ENCODE measurements at regions not wholly inside any gene's neighbourhood (a gene's known extent, or its start where the extent isn't known, plus 50 kb on each side); places are given as distances from the start of the nearest gene placed in this dataset.

- Mint-ChIP-seq H3K4me1 (ENCODE audit: low read depth, unreplicated experiment) (no peaks in the 10 kb centered on the region), H3K36me3 (ENCODE audit: insufficient read depth, unreplicated experiment) (no peaks in the 10 kb centered on the region), H3K27ac (ENCODE audit: unreplicated experiment) (no peak overlapping the region), H3K27me3 (ENCODE audit: insufficient read depth, unreplicated experiment) (peaks cover 10% of the 10 kb centered on the region), H3K9me3 (ENCODE audit: unreplicated experiment) (no peaks in the 10 kb centered on the region), H3K4me3 (ENCODE audit: unreplicated experiment) (no peak overlapping the region)
- H3K27me3 ChIP-seq (replicated peaks; ENCODE audit: control insufficient read depth, insufficient read depth, low read length), result no peaks in the 10 kb centered on the region
- H3K4me1 ChIP-seq, result no peaks in the 10 kb centered on the region
- TF ChIP-seq, protein P1, sequence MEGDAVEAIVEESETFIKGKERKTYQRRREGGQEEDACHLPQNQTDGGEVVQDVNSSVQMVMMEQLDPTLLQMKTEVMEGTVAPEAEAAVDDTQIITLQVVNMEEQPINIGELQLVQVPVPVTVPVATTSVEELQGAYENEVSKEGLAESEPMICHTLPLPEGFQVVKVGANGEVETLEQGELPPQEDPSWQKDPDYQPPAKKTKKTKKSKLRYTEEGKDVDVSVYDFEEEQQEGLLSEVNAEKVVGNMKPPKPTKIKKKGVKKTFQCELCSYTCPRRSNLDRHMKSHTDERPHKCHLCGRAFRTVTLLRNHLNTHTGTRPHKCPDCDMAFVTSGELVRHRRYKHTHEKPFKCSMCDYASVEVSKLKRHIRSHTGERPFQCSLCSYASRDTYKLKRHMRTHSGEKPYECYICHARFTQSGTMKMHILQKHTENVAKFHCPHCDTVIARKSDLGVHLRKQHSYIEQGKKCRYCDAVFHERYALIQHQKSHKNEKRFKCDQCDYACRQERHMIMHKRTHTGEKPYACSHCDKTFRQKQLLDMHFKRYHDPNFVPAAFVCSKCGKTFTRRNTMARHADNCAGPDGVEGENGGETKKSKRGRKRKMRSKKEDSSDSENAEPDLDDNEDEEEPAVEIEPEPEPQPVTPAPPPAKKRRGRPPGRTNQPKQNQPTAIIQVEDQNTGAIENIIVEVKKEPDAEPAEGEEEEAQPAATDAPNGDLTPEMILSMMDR (IDR thresholded peaks at IDR 0.05; ENCODE audit: insufficient read depth in 1 of 2, low read depth in 1 of 2, low read length in 1 of 2, severe bottlenecking in 1 of 2, unreplicated experiment in 1 of 2), result no peak
- POLR2A ChIA-PET, result interaction anchor here (0.6 kb wide), 1 partner anchor 47 kb away, joined by 3 read pairs; no protein-coding TSS in a partner anchor
- intact Hi-C loops (cut with micrococcal nuclease; ENCODE audit: unreplicated experiment), result no loop called here
- H3K9me3 ChIP-seq, result no peaks in the 10 kb centered on the region
- DNase-seq, result no peak
- CTCF ChIA-PET, result no interaction called here
- no peak overlapping the region for H3K4me3 ChIP-seq (ENCODE audit: low read depth, low read length)
- no TSS peak for BruUV-seq (replicated peaks)
- H3K36me3 ChIP-seq (ENCODE audit: control insufficient read depth, insufficient read depth, low read length), result no peaks in the 10 kb centered on the region
Observed at GRCh38 chr10:16182144-16182543, 254.7 kb upstream of the PTER start.

- Histone ChIP-seq H3K9me3 (no peaks in the 10 kb centered on the region), H3K4me1 (no peaks in the 10 kb centered on the region), H3K4me3 (ENCODE audit: low read depth, low read length) (no peak overlapping the region), H3K27me3 (replicated peaks; ENCODE audit: control insufficient read depth, insufficient read depth, low read length) (no peaks in the 10 kb centered on the region), H3K36me3 (ENCODE audit: control insufficient read depth, insufficient read depth, low read length) (no peaks in the 10 kb centered on the region)
- Mint-ChIP-seq H3K4me1 (ENCODE audit: low read depth, unreplicated experiment) (no peaks in the 10 kb centered on the region), H3K4me3 (ENCODE audit: unreplicated experiment) (no peak overlapping the region), H3K9me3 (ENCODE audit: unreplicated experiment) (no peaks in the 10 kb centered on the region), H3K36me3 (ENCODE audit: insufficient read depth, unreplicated experiment) (no peaks in the 10 kb centered on the region), H3K27me3 (ENCODE audit: insufficient read depth, unreplicated experiment) (peaks cover 10% of the 10 kb centered on the region), H3K27ac (ENCODE audit: unreplicated experiment) (no peak overlapping the region)
- no peak for DNase-seq
- TF ChIP-seq, protein P1 (IDR thresholded peaks at IDR 0.05; ENCODE audit: insufficient read depth in 1 of 2, low read depth in 1 of 2, low read length in 1 of 2, severe bottlenecking in 1 of 2, unreplicated experiment in 1 of 2), result no peak
- intact Hi-C loops (cut with micrococcal nuclease; ENCODE audit: unreplicated experiment), result no loop called here
- POLR2A ChIA-PET, result interaction anchor here (0.6 kb wide), 1 partner anchor 47 kb away, joined by 3 read pairs; no protein-coding TSS in a partner anchor
- no TSS peak for BruUV-seq (replicated peaks)
- CTCF ChIA-PET, result no interaction called here
Observed at GRCh38 chr10:16182688-16183087, 254.1 kb upstream of the PTER start.

GRCh38 chr10:16184096-16184597, 252.7 kb upstream of the PTER start:
- no peaks in the 10 kb centered on the region for H3K4me1 ChIP-seq
- H3K4me3 Mint-ChIP-seq (ENCODE audit: unreplicated experiment), result no peak overlapping the region
- BruUV-seq (replicated peaks), result no TSS peak
- DNase-seq, result no peak
- ChIA-PET CTCF (no interaction called here), POLR2A (no interaction called here)
- no peaks in the 10 kb centered on the region for H3K27me3 ChIP-seq (replicated peaks; ENCODE audit: control insufficient read depth, insufficient read depth, low read length)
- no peaks in the 10 kb centered on the region for H3K9me3 Mint-ChIP-seq (ENCODE audit: unreplicated experiment)
- no peaks in the 10 kb centered on the region for H3K36me3 ChIP-seq (ENCODE audit: control insufficient read depth, insufficient read depth, low read length)
- no peaks in the 10 kb centered on the region for H3K36me3 Mint-ChIP-seq (ENCODE audit: insufficient read depth, unreplicated experiment)
- no peak overlapping the region for H3K4me3 ChIP-seq (ENCODE audit: low read depth, low read length)
- intact Hi-C loops (cut with micrococcal nuclease; ENCODE audit: unreplicated experiment), result no loop called here
- H3K9me3 ChIP-seq, result no peaks in the 10 kb centered on the region
- TF ChIP-seq, protein P1 (IDR thresholded peaks at IDR 0.05; ENCODE audit: insufficient read depth in 1 of 2, low read depth in 1 of 2, low read length in 1 of 2, severe bottlenecking in 1 of 2, unreplicated experiment in 1 of 2), result no peak
- H3K27ac Mint-ChIP-seq (ENCODE audit: unreplicated experiment), result no peak overlapping the region
- no peaks in the 10 kb centered on the region for H3K4me1 Mint-ChIP-seq (ENCODE audit: low read depth, unreplicated experiment)
- peaks cover 10% of the 10 kb centered on the region for H3K27me3 Mint-ChIP-seq (ENCODE audit: insufficient read depth, unreplicated experiment)

All from Caco-2 (cell line).